ENCODE measurements at regions not wholly inside any gene's neighbourhood (a gene's known extent, or its start where the extent isn't known, plus 50 kb on each side); places are given as distances from the start of the nearest gene placed in this dataset.

GRCh38 chr10:107420196-107420595 lies 255.7 kb upstream of the SORCS1 start:
- no peak for DNase-seq (ENCODE audit: low read depth)

GRCh38 chr10:107418085-107418806 lies 253.7 kb upstream of the SORCS1 start:
- no peak for DNase-seq (ENCODE audit: low read depth)

GRCh38 chr10:107417446-107417845 lies 252.9 kb upstream of the SORCS1 start:
- no peak for DNase-seq (ENCODE audit: low read depth)

DNA sequence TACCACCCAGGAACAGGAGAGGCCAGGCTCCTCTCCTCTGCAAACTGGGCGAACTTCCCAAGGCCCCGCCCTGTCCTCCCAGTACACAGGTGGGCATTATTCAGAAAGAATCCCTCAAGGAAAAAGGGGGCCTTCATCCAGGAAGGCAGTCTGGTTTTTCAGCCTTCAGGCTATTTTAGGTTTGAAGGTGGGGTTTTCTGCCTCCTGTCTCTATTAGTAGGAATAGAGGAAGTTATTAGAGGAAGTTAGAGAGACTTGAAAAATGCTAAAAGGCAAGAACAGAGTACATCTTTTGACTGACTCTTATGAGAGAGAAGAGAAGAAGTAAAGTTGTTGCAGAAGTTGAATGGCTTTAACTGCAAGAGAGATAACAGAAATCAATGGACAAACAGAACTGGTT lies 250.9 kb upstream of the SORCS1 start:
- no peak for DNase-seq (ENCODE audit: low read depth)

DNA sequence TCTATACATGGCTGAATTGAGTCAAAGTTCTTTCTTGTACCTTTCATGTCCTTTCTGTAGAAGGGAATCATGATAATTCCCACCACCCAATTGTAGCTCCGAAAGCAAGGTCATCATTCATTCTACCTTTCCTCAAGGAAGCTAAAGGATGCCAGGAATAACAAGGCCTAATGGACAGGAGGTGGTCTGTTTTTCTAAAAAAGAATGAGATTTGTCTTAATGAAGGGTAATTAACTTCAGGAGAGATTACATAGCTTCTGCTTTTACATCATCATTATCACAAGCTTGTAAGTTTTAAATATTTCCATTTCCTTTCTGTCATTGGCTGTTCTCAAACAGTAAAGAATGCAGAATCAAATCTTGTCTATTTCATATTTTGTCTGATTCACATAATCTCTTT lies 249.5 kb upstream of the SORCS1 start:
- no peak for DNase-seq (ENCODE audit: low read depth)

DNA sequence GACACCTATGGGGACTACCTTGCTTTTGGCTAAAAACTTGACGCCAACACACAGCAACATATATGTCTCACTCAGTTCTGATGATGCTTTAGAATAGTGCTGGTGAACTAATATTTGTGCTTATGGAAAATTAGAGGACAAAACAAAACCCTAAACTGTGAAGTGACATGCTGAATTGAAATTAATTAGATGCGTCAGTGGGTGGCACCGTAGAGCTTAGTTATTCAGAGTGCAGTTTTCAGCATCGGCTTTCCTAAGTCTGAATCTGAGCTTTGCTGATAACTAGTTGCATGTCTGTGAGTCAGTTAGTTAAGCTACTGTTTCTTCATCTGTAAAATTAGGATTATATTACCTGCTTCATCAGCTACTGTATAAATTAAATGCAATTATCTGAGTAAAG lies 245.0 kb upstream of the SORCS1 start:
- DNase-seq (ENCODE audit: low read depth) = no peak

- DNase-seq (ENCODE audit: low read depth) = no peak
These were observed 233.6 kb upstream of the SORCS1 start for GRCh38 chr10:107398115-107398514.

GRCh38 chr10:107391901-107392300 lies 227.4 kb upstream of the SORCS1 start:
- no peak for DNase-seq (ENCODE audit: low read depth)

GRCh38 chr10:107390563-107390962 lies 226.1 kb upstream of the SORCS1 start:
- no peak for DNase-seq (ENCODE audit: low read depth)

GRCh38 chr10:107383357-107383756 lies 218.9 kb upstream of the SORCS1 start:
- DNase-seq (ENCODE audit: low read depth) = no peak

DNA sequence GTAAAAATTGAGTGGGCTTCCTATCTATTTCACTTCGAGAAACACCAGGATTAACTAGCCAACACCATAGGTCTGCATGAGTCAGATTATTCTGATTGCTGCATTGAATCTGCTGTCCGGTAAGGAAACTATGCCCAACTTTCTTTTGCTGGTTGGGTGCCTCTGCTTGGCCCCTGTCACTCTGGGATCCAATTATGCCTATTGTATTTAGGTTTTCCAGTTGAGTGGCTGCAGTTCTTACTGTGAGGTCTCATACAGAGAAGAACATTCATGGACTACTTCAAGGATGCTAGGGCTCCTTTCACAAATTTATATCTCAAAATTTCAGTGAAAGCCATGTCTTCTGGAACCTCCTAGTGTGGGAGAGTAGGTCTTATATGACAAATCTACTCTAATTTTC lies 215.1 kb upstream of the SORCS1 start:
- DNase-seq (ENCODE audit: low read depth) = no peak

DNA sequence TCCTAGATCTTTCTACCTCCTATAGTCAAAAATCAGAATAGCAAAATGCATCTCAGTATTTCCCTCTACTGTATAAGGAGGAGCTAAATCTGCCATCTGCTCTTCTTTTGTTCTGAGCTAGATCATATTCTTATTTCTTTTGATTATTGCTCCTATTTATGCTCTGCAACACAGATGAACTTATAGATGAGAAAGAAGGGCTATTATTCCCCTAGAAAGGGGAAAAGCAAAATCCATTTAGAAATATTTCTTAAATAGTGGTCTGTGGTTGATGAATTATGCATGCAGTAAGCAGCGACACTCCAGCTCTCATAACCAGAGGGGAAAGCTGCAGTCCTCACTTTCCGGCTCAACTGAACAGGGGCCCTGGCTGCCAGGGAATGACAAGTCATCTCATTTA lies 207.3 kb upstream of the SORCS1 start:
- no peak for DNase-seq (ENCODE audit: low read depth)

- DNase-seq (ENCODE audit: low read depth) = no peak
These were observed 200.4 kb upstream of the SORCS1 start for GRCh38 chr10:107364872-107365271.

DNA sequence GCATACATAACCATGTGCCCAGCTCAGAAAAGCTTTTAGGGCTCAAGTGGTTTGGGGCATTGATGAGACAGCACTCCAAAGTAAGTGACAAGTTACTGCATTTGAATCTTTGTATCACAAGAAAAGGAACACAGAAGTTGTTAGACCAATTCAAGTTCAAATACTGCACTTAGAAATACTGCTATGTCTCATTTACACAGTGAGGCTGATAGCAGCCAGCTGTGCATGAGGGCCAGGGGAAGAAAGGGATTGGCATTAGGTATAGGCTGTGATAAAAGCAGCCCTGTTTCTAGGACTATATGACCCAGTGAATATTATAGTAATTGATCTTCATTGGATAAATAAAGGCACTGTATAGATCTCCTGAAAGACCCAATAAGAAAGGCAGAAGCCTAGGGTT lies 197.8 kb upstream of the SORCS1 start:
- no peak for DNase-seq (ENCODE audit: low read depth)

DNA sequence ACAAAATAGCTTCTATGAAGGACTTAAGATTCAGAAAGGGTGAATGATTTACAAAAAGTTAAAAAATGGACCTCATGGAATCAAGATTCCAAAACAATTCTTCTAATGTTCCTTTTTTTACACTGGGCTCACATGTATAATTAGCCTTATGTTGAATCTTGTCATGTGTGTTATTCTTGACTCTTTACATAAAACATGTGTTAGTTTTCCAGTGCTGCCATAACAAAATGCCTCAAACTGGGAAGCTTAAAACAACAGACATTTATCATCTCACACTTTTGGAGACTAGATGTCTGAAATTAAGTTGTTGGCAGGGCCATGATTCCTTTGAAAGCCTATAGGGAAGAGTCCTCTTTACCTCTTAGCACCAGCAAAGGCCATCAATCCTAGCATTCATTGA lies 192.5 kb upstream of the SORCS1 start:
- DNase-seq (ENCODE audit: low read depth) = no peak

GRCh38 chr10:107356396-107356795 lies 191.9 kb upstream of the SORCS1 start:
- no peak for DNase-seq (ENCODE audit: low read depth)

DNA sequence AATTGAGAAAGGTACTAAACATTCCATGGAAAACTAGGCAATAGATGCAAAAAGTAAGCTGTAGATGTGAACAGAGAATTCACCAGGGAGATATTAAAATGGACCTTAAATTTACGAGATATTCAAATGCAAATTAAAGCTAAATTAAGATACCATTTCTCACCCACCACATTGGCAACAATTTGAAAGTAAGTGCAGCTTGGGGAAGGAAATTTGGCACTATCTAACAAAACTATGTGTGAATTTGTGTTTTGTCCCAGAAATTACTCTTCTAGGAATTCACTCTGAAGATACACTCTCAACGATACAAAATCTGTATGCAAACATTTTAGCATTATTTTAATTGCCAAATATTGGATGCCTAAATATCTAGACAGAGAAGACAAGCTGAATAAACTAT lies 178.2 kb upstream of the SORCS1 start:
- no peak for DNase-seq (ENCODE audit: low read depth)

GRCh38 chr10:107341281-107341680 lies 176.8 kb upstream of the SORCS1 start:
- no peak for DNase-seq (ENCODE audit: low read depth)

GRCh38 chr10:107340326-107340725 lies 175.8 kb upstream of the SORCS1 start:
- no peak for DNase-seq (ENCODE audit: low read depth)

DNA sequence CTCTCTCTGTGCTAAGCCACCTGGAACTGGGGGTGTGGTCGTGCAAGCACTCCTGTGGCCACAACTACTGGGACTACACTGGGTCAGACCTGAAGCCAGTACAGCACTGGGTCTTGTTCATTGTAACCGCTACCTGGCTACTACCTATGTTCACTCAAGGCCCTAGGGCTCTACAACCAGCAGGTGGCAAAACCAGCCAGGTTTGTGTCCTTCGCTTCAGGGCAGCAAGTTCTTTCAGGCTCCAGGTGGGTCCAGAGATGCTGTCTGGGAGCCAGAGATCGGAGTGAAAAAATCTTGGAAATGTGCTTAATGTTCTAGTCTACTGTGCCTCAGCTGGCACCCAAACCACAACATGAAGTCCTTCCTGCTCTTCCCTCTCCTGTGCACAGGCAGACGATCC lies 171.6 kb upstream of the SORCS1 start:
- no peak for DNase-seq (ENCODE audit: low read depth)

GRCh38 chr10:107317592-107317991 lies 153.1 kb upstream of the SORCS1 start:
- no peak for DNase-seq (ENCODE audit: low read depth)

- DNase-seq (ENCODE audit: low read depth) = no peak
These were observed 138.7 kb upstream of the SORCS1 start for GRCh38 chr10:107303203-107303602.

GRCh38 chr10:107299606-107300005 lies 135.1 kb upstream of the SORCS1 start:
- no peak for DNase-seq (ENCODE audit: low read depth)

DNA sequence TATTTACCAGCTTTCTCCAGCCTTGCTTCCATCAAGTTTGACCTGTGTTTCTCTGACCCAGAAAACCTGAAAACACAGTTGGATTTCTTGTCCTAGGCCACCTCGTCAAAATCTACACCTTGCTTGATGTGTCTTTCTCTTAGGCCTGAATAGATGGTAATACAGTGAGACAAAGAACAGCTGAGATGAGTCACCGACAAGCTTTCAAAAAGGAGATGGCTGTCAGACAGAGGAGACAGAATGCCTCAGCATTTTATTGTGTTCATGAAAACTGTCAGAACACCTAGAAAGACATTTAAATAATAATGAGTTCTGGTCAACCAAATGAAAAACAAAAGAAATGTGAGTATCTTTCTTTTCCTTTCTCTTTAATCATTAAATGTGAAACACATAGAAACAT lies 119.7 kb upstream of the SORCS1 start:
- no peak for DNase-seq (ENCODE audit: low read depth)
